NCI-H2171 treated with DMSO at 0.1 percent for 48 hours (cell line): ENCODE measurements at regions not wholly inside any gene's neighbourhood (a gene's known extent, or its start where the extent isn't known, plus 50 kb on each side); places are given as distances from the start of the nearest gene placed in this dataset.
"Not testable (repeated sequence)": the region's sequence is repeated elsewhere in the genome, so short reads cannot be mapped to it uniquely, and the experiment has no call there.

ENCODE experiments used
- DNase-seq: peaks from one replicate; lab custom pipeline; 2025; lab: John Stamatoyannopoulos, UW

DNA sequence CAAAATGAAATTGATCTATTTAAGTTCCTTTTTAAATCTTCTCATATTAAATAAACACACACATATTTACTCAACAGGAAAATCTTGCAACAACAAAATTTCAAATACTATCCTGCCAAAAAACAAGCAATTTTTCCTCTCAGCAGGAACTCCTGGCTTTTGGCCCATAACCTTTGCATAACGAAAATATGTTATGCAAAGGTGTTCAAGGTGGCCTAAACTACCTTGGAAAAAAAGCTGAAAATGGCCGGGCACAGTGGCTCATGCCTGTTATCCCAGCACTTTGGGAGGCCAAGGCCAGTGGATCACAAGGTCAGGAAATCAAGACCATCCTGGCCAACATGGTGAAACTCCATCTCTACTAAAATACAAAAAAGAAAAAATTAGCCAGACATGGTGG is 424.3 kb upstream of the ZNF337 start:
- not testable (repeated sequence) for DNase-seq

DNA sequence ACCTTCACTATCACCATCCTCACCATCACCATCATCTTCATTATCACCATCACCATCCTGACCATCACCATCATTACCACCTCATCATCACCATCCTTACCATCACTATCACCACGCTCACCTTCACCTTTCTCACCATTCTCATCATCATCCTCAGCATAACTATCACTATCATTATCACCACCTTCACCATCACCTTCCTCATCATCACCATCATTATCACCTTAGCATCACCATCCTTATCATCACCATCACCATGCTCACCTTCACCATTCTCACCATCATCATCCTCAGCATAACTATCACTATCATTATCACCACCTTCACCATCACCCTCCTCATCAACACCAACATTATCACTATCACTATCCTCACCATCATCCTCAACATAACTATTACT is 397.8 kb upstream of the ZNF337 start:
- DNase-seq = not testable (repeated sequence)

DNA sequence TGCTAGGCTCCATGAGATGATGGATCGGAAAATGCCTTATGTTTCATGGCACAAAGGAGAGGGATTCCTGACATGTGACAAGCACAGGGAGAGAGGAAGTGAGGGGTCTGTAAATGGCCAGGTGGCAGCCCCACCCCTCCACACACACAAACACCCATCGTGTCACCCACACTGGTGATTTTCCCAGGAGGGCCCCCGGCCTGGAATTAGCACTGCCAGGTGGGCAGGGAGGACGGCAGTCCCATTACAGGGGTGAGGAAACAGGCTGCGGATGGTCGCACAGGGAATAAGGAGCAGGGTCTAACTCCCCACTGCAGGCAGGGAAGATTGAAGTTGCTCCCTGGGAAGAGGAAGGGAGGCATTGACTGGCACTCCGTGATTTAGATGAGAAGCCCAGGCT is 395.3 kb upstream of the ZNF337 start:
- DNase-seq = not testable (repeated sequence)

DNA sequence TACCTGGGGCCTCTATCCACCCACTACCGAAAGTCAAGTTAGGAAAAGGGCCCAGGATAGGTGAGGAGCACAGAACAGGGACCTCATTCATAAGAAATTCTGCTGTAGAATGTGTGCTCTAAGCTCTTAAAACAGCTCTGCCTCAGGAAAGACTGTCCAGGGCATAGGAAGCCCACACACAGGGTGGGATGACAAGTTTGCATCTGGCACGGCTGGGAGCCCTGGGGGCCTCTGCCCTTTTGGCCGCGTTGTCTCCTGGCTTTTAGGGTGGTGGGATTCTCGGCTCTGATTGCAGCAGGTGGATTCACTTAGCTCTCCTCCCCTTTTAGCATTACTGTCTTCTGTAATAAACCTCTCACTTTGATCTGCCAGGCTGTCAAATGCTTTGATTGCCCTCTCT is 389.5 kb upstream of the ZNF337 start:
- DNase-seq = not testable (repeated sequence)

DNA sequence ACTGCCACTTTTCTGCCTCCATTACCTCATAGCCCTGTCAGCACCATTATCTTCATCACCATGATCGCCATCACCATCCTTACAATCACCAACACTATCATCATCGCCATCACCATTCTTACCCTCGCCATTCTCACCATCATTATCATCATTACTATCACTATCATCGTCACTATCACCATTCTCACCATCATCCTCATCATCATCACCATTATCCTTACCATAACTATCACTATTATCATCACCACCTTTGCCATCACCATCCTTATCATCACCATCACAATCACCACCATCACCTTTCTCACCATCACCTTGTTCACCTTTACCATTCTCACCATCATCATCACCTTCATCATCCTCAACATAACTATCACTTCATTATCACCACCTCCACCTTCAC is 377.3 kb upstream of the ZNF337 start:
- DNase-seq = not testable (repeated sequence)

DNA sequence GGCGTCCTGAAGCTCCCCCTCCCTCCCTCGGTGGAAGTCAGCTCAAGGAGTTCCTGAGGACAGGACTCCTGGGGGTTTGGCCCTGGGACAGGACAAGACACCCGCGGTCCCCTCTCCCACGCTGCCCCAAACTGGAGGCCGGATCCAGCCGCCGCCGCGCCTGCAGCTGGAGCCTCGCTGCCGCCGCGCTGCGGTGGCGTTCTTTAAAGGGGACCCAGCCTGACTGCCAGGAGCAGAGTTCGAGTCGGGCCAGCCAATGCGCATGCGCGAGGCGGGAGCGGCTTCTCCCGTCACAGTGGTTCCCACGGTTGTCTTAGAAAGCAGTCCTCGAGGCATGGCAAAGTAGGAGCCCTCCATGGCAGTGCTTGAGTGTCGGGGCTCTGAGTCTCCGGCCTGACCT is 362.7 kb upstream of the ZNF337 start:
- not testable (repeated sequence) for DNase-seq

DNA sequence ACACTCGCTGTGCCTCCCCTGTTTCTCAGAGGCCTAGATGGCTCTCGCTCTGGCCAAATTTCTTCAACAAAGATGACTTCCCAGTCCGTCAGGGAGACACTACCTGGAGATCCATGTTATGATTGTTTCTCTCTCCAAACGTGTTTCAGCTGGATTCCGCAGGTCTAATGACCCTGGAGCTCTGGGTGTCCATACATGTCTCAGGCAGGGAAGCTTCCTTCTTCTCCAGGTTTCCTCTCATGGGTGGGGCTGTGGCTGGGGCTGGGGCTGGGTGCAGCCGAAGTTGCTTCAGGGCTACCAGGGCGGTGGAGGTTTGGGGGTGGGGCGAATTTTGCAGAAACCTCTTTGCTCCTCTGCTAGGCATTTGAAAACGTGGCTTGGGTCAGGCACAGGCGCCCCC is 361.8 kb upstream of the ZNF337 start:
- not testable (repeated sequence) for DNase-seq

DNA sequence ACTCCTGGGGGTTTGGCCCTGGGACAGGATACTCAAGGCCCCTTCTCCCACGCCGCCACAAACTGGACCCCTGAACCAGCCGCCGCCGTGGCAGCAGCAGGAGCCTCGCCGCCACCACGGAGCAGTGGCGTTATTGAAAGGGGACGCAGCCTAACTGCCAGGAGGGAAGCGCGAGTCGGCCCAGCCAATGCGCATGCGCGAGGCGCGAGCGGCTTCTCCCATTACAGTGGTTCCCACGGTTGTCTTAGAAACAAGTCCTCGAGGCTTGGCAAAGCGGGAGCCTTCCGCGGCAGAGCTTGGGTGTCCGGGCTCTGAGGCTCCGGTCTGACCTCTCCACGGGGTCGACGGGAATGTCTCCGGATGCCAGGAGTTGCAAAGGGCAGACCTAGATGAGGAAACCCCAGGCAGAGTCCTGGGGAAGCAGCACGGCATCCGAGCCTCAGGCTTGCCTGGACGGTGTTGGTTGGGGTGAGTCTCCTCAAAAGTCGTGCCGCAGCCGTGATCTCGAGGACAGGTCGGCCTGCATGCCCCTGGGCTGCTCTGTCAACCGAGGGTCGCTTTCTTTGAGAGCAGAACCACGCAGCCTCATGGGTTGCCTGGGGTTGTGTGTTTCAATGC is 360.6 kb upstream of the ZNF337 start:
- DNase-seq = not testable (repeated sequence)

DNA sequence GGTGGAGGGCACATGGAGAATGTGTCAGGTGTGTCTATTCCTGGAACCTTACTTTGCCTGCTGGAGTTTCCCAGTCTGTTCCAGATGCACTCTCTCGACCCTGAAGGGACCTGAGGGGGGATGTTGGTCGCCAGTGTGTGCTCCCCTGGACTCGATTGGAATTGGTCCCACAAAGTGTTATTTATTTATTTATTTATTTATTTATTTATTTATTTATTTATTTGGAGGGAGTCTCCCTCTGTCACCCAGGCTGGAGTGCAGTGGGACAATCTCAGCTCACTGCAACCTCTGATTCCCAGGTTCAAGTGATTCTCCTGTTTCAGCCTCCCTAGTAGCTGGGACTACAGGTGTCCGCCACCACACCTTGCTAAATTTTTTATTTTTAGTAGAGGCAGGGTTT is 329.1 kb upstream of the ZNF337 start:
- DNase-seq = not testable (repeated sequence)

DNA sequence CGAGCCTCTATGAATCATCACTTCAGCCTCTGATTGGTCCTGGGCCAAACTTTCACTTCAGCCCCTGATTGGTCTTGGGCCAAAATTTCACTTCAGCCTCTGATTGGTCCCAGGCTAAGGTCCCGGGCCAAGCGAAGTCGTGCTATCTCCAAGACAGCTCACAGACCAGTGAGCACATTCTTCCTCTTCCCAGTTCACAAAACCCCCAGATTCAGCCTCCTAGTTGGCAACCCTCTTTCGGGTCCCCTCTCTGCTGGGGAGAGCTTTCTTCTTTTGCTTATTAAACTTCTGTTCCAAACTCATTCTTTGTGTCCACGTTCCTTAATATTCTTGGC is 314.3 kb upstream of the ZNF337 start:
- DNase-seq = not testable (repeated sequence)

DNA sequence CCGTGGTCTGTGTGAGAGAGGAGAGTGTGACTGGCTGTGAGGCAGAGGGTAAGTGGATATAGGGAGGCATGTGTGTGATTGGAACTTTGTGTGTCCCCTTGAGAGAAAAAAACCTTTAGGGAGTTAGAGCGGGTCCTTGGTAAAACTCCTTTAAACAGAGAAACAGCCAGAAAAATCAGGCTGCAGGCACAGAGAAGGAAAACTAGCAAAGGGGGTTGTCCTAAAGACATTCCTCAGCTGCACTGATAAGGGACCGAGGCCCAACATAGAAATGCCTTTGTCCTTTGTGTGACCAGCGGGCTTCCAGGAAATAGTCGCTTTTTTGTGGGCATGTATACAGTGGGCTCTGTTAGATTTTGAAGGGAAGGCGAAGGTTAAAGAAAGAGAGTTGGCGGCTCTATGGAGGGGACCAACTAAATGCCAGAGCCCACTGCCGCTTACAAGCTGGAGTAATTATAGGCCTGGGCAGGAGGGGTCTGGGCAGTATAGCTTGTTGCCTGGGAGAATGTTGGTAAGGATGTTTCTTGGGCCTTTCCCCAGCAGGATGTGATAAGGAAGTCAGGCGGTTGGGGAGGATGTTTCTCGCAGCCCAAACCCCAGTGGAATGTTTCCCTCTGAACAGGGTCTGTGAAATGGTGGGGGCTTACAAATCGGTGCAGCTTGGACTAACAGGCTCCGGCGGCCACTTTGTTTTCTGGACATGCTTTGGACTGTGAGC is 313.7 kb upstream of the ZNF337 start:
- not testable (repeated sequence) for DNase-seq

DNA sequence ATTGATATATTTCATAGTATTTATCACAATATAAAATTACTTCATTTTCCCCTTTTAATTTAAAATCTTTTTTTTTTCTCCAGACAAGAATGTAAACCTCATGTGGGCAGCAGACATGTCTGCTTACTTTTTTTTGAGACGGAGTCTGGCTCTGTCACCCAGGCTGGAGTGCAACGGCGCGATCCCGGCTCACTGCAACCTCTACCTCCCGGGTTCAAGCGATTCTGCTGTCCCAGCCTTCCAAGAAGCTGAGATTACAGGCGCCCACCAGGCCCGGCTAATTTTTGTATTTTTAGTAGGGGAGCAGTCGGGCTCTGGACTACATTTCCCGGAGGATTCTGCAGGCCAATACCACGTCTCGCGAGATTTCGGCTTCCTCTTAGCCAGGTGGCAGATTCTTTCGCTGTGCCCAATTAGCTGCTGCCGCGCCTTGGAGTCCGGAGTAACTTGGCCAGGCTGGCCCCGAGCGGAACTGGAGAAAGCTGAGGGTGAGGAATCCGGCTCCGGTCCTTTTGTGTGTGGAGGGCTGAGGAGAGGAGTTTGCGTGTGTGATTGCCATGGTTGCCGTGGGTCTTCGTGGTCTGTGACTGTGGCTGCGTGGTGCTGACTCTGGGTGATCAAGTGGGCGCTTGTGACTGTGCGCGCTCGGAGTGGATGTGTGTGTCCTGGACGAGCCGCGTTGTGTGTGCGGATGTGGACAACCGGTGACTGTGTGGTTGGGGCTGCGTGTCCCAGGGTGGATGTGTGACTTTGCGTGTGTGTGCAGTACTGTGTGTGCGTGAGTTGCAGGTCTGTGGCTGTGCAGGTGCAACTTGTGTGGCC is 313.0 kb upstream of the ZNF337 start:
- DNase-seq = peak; percentile 63

DNA sequence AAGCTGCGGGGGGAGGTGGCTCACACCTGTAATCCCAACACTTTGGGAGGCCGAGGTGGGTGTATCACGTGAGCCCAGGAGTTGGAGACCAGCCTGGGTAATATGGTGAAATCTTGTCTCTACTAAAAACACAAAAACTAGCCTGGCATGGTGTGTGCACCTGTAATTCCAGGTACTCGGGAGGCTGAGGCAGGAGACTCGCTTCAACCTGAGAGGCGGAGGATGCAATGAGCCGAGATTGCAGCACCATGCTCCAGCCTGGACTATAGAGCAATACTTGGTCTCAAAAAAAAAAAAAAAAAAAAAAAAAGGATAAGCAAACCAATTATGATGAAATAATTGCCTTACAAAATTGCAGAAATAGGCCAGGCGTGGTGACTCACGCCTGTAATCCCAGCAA is 311.4 kb upstream of the ZNF337 start:
- not testable (repeated sequence) for DNase-seq

DNA sequence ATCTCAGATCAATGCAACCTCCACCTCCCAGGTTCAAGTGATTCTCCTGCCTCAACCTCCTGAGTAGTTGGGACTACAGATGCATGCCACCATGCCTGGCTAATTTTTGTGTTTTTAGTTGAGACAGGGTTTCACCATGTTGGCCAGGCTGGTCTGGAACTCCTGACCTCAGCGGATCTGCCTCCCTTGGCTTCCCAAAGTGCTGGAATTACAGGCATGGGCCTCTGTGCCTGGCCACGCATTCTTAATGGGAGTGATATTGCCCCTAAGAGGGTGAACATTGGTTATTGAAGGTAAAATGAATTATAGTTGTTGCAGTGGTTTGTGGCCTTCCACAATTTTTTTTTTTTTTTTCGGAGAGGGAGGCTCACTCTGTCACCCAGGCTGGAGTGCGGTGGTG is 309.5 kb upstream of the ZNF337 start:
- DNase-seq = not testable (repeated sequence)

DNA sequence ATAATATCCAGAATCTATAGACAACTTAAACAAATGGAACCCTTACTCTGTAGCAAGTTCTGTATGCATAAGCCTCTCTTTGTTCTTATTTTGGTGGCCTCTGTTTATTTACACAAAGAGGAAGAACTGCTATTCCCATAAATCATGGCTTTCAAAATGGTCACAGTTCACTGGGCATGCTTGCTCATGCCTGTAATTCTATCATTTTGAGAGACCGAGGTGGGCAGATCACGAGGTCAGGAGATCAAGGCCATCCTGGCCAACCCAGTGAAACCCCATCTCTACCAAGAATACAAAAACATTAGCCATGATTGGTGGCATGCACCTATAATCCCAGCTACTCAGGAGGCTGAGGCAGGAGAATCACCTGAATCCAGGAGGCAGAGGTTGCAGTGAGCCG is 307.3 kb upstream of the ZNF337 start:
- not testable (repeated sequence) for DNase-seq

DNA sequence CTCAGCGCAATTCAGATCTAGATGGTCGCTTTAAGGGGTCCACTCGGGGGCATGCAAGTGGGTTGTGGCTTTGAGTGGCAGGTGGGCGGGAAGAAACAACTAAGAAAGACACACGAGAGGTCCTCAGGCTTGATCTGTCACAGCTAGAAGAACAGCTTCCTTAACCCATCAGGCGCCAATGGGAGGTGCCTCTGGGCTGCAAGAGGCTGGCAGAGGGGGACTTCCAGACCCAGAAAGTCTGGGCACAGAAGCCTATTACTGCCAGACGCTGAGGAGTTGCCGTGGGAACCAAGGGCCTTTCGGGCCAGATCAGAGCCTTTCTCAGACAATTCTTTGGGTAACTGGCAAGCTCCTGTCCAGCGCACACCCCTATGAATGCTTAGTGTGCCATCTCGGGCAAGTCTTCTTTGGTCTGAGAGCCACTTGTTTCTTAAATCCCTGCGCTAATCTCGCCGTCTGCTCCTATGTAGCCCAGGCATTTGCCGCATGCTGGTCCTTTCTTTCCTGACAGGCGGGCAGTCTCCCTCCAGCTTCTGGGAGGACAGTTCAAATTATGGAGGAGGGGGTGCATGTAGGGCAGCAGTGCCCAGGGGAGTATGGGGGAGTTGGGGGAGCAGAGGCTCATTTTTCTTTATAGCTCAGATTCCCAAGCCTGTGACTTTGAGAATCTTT is 300.9 kb upstream of the ZNF337 start:
- DNase-seq = not testable (repeated sequence)

DNA sequence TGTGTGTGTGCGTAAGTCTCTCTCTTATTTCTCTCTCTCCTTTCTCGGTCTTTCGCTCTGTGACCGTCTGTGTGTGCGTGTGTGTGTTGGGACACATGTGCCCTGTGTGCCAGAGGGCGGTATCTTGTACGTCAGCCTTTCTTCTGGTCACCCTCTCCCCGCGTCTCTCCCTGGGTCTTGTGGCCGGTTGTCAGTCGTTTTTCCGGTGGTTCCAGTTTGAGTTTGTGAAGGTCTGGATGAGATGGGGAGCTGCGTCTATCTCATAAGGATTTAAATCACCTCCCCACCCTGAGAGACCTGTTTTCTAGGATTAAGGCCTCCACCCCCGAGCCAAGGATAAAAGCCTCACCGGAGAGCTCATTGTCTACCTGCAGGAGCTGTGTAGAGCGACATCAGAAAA is 295.5 kb upstream of the ZNF337 start:
- no peak for DNase-seq

DNA sequence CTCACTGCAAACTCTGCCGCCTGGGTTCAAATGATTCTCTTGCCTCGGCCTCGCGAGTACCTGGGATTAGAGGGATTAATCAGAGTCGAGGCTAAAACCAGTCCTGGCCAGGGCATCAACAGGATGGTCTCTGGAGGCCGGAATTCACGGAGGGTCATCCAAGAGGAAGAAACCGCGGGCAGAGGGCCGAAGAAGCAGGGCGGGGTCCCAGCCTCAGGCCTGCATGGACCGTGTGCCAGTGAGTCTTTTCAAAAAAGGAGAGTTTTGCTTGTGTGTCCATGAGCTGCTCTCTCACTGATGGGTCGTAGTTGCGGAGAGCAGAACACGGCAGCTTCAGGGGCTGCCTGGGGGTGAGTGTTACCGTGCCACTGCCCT is 295.1 kb upstream of the ZNF337 start:
- no peak for DNase-seq

DNA sequence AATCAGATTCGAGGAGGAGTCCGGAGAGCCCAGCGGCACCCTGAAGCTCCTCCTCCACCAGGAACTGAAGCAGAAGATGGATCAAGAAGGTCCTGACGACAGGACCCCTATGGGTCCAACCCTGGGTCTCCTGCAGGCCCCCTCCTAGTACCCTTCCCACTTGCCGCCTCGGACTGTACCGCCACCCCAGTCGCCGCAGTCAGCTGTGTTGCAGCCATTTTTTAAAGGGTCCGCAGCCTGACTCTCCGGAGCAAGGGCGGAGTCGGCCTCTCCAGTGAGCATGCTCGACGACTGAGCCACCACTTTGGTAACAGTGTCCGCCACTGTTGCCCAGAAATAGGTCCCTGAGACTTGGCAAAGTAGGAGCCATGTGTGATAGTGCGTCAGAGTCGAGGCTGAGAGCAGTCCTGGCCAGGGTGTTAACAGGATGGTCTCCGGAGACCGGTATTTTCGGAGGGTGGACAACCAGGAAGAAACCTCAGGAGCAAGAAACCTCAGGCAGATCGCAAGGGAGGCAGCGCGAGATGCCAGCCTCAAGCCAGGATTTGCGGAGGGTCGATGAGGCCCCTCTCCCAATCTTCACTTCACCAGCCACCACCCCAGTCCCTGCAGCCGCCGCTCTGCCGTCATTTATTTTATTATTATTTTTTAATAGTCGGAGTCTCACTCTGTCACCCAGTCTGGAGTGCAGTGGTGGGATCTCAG is 294.6 kb upstream of the ZNF337 start:
- no peak for DNase-seq

DNA sequence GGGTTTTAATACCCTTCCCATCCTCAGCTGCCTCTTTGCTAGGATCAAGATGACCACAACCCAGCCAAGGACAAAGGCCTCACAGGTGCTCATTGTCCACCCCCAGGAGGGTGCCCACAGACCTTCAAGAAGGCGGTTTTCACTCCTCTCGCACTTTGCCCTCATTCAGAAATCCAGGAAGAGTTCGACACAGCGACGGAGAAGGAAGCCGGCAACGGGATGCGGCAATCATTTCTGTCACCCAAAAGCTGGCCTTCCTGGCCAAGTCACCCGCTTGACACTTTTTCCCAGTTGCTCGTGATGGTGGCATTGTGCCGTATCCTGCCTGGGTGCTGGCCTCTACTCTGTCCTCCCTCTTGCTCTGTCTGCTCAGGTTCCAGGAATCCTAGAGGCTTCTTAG is 293.0 kb upstream of the ZNF337 start:
- DNase-seq = not testable (repeated sequence)

DNA sequence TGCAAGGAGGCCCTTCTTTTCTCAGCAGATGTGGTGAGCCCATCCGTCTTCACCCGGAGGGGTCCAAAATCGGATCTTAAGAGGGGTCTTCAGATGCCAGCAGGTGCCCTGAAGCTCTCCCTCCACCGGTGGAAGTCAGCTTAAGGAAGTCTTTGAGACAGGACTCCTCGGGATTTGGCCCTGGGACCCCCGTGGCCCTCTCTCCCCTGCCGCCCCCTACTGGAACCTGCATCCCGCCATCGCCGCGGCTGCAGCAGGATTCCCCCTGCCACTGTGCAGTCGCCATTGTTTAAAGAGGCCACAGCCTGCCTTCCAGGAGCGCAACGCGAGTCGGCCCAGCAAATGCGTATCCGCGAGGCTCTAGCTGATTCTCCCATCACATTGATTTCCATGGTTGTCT is 292.5 kb upstream of the ZNF337 start:
- no peak for DNase-seq
